Right renal pelvis (tissue), 4 donors: ENCODE measurements at regions not wholly inside any gene's neighbourhood (a gene's known extent, or its start where the extent isn't known, plus 50 kb on each side); places are given as distances from the start of the nearest gene placed in this dataset.

Source experiments
- DNase-seq, 4 donors: peaks; one replicate each; pipeline ENCODE4 v3.0.0-alpha.2; 2013; ENCODE audit warnings: low read depth in 4 of 4, low spot score in 3 of 4, missing footprints in 1 of 4

- DNase-seq, result no peak
Observed at GRCh38 chr16:55209626-55210025, 114.4 kb upstream of the IRX6 start.

GRCh38 chr16:55212791-55213190 lies 111.2 kb upstream of the IRX6 start:
- DNase-seq, result no peak

GRCh38 chr16:55214412-55214811 lies 109.6 kb upstream of the IRX6 start:
- DNase-seq, result no peak

- DNase-seq, result no peak
Observed at GRCh38 chr16:55214974-55215494, 109.0 kb upstream of the IRX6 start.

GRCh38 chr16:55217392-55217791 lies 106.6 kb upstream of the IRX6 start:
- no peak for DNase-seq

GRCh38 chr16:55221836-55222235 lies 102.2 kb upstream of the IRX6 start:
- no peak for DNase-seq

- no peak for DNase-seq
Observed at GRCh38 chr16:55222486-55222885, 101.5 kb upstream of the IRX6 start.

GRCh38 chr16:55225972-55226542 lies 97.9 kb upstream of the IRX6 start:
- DNase-seq, result no peak

- DNase-seq, result no peak
Observed at GRCh38 chr16:55232822-55233221, 91.2 kb upstream of the IRX6 start.

- no peak for DNase-seq
Observed at GRCh38 chr16:55233464-55233863, 90.5 kb upstream of the IRX6 start.

GRCh38 chr16:55236655-55237054 lies 87.3 kb upstream of the IRX6 start:
- DNase-seq, result no peak

- no peak for DNase-seq
Observed at GRCh38 chr16:55239723-55240122, 84.3 kb upstream of the IRX6 start.

GRCh38 chr16:55240888-55241287 lies 83.1 kb upstream of the IRX6 start:
- no peak for DNase-seq

- DNase-seq, result no peak
Observed at GRCh38 chr16:55242667-55243066, 81.3 kb upstream of the IRX6 start.

GRCh38 chr16:55248058-55248457 lies 75.9 kb upstream of the IRX6 start:
- DNase-seq, result no peak

GRCh38 chr16:55248494-55248893 lies 75.5 kb upstream of the IRX6 start:
- no peak for DNase-seq

GRCh38 chr16:55249361-55249760 lies 74.6 kb upstream of the IRX6 start:
- DNase-seq, result no peak

GRCh38 chr16:55249936-55250335 lies 74.1 kb upstream of the IRX6 start:
- no peak for DNase-seq

GRCh38 chr16:55250701-55251100 lies 73.3 kb upstream of the IRX6 start:
- no peak for DNase-seq

- no peak for DNase-seq
Observed at GRCh38 chr16:55251151-55251550, 72.9 kb upstream of the IRX6 start.

- no peak for DNase-seq
Observed at GRCh38 chr16:55252577-55252976, 71.4 kb upstream of the IRX6 start.

GRCh38 chr16:55253987-55254386 lies 70.0 kb upstream of the IRX6 start:
- DNase-seq, result no peak

GRCh38 chr16:55255733-55256282 lies 68.2 kb upstream of the IRX6 start:
- DNase-seq, result no peak
